Activated CD8-positive, alpha-beta memory T cell treated with anti-CD3 and anti-CD28 coated beads for 36 hours (primary cell): ENCODE measurements at regions not wholly inside any gene's neighbourhood (a gene's known extent, or its start where the extent isn't known, plus 50 kb on each side); places are given as distances from the start of the nearest gene placed in this dataset.
"Not testable (repeated sequence)": the region's sequence is repeated elsewhere in the genome, so short reads cannot be mapped to it uniquely, and the experiment has no call there.

ENCODE experiments used
- CTCF ChIA-PET: fragments of 350-600 bp; sonication (Branson Sonifier 250); formaldehyde crosslinking; loops from one replicate; lab custom pipeline; 2021; ENCODE audit warnings: antibody characterized with exemption; lab: Charles Lee
- POLR2A ChIA-PET: fragments of 350-600 bp; sonication (Branson Sonifier 250); formaldehyde crosslinking; loops from one replicate; lab custom pipeline; 2021; ENCODE audit warnings: antibody characterized with exemption; lab: Charles Lee

GRCh38 chr2:239813261-239814115 is 211.7 kb downstream of the NDUFA10 start:
- ChIA-PET POLR2A (no interaction called here), CTCF (no interaction called here)

DNA sequence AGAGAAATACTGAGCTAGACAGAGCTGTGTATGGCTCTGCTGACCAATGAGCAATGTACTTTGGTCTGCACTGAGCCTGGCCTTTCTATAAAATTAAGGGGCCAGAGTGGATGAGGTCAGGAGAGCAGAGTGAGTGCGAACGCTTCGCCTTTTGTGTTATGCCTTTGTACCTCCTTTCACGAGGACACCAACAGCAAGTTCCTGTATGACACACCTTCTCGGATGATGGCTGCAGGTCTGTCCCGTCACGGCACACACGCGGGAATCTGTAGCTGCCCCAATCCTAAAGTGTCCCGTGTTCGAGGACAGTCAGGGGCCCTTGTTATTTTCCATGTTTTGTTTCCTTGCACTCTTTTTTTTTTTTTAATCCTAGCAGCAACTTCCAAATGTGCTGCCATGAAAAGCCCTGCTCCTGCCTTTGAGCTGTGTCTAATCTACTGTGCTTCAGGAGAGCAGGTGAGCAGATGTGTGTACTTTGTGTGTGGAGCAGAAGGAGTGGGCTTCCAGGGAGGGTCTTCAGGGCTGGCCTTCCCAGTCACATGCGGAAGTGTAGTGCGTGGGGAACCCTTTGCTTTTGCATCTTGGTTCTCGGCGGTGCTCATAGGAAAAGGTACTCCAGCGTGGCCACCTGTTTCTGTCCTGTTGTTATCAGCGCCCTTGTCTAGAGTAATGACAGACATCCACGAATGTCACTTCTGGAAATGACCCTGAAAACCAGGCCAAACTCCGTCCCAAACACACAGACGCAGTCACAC is 213.2 kb downstream of the NDUFA10 start:
- POLR2A ChIA-PET: no interaction called here
- CTCF ChIA-PET: no interaction called here

DNA sequence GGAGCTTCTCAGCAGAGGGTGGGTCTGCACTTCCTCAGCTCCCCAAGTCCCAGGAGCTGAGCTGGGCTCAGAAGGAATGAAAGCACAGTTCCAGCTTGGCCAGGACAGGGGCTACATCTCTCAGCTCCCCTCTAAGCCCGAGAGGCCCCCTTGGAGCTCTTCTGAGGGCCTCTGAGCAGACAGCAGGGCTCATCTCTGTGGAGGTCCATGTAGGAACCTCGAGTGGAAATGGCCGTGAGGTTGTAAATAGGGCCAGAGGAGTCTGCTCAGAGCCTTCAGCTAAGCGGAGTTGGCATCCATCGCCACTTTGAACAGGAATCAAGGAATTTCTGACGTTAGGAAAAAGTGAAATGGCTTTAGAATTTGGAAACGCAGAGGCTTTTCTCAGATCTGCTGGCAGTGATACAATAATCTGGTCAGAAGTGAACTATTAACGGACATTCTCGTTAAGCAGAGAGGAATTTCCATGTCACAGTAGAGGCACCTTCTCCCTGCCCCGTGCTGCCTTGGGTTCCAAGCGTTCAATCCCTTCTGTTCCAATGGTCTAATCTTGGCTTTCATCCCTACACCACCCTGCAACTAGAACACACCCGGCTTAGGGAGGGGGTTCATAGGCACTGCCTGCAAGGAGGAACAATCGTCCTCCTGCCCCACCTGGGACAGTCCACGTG is 213.9 kb downstream of the NDUFA10 start:
- ChIA-PET POLR2A (no interaction called here), CTCF (no interaction called here)

DNA sequence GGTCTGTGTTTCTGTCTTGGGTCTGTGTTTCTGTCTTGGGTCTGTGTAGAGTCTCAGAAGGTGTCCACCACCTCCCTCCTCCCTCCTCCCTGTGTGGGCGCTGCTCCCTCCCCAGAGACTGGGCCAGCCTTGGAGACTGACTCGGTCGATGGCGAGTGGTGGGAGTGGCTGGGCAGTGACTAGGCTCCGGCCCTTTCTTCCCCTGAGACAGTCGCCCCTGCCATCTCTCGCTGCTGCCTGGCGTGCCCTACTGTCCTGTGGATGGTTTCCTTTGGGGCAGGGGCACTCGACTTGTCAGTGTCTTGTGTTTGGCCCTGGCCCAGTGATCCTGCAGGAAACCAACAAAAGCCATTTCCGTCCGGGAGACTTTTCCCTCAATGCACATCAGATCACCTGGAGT is 215.8 kb downstream of the NDUFA10 start:
- CTCF ChIA-PET: no interaction called here

DNA sequence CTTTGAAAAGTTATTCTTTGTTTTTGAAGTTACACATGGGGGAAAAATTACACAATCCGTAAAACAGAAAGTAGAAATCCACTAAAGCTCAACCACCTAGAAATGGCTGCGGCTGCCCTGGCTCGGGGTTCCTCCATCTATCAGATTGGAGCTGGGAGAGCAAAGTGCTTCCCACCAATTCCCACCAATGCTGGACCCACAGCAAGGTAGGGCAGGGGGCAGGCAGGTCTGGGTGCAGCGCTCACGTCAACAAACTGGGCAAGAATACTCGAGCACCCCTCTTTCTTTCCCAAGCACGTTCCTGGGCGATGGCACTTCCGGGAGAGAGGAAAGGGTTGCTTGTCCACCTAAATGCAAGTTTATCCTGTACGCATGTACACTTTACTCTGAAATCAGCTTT is 217.6 kb downstream of the NDUFA10 start:
- POLR2A ChIA-PET: no interaction called here

More for the DNA sequence above, 215.8 kb downstream of the NDUFA10 start:
- POLR2A ChIA-PET: no interaction called here

GRCh38 chr2:239806758-239807434 is 218.2 kb downstream of the NDUFA10 start:
- ChIA-PET CTCF (no interaction called here), POLR2A (no interaction called here)

More for the DNA sequence above, 217.6 kb downstream of the NDUFA10 start:
- CTCF ChIA-PET: no interaction called here

- CTCF ChIA-PET: no interaction called here
- POLR2A ChIA-PET: no interaction called here
Observed at GRCh38 chr2:239806276-239806675, 218.9 kb downstream of the NDUFA10 start.

DNA sequence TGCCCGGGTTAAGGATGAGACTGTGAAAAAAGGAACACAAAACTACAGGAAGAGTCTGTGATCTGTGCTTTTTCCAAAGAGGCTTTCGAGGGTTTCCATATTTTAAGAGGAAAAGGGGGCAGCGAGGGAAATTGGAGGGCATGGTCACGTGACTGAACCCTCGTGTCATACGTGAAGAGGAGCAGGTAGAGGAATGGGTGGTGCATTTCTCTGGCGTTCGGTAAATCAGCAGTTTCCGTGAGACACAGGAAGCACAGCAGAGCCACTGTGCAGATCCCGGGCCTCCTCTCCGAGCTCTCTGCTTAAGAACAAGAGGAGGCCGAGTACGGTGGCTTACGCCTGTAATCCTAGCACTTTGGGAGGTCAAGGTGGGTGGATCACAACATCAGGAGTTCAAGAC is 219.7 kb downstream of the NDUFA10 start:
- CTCF ChIA-PET: no interaction called here
- POLR2A ChIA-PET: no interaction called here

GRCh38 chr2:239805043-239805329 is 220.2 kb downstream of the NDUFA10 start:
- CTCF ChIA-PET: no interaction called here
- POLR2A ChIA-PET: no interaction called here

DNA sequence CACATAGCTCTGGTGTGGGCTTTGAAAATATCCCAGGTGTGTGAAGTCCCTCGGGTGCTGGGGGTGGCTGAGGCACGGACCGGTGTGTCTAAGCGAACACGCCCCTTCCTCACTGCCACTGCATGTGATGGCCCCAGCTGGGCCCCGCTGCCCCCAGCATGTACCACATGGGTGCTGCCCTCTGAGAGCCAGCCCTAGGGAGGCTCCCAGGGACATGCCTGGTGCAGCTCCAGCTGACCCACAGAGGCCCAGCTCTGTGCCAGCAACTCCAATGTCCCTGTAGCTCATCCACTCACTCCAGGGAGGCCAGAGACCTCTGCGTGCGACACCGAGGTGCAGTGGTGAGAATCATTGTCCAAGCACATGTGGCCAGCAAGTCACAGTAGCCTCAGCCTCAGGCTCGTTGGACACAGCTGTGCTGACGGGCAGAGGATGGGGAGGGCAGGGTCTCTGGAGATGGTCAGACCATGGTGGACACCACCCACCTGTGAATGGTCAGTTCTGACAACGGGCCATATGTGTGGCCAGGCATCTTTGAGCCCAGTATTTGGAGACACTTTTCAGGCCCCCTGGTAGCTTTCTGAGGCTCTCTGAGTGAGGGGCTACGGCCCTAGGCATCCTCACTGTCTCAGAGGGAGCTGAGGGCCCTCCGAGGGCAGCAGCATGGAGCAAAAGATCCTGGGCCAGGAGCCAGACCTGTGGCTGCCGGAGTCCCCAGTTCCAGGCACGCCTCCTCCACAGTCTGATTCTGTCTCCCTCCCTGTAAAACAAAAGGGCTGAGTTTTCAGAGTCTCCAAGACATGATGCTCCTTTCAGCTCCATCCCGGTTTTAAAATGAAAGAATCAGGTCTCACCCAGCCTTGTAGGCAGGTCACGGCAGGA is 220.7 kb downstream of the NDUFA10 start:
- ChIA-PET CTCF (no interaction called here), POLR2A (no interaction called here)

DNA sequence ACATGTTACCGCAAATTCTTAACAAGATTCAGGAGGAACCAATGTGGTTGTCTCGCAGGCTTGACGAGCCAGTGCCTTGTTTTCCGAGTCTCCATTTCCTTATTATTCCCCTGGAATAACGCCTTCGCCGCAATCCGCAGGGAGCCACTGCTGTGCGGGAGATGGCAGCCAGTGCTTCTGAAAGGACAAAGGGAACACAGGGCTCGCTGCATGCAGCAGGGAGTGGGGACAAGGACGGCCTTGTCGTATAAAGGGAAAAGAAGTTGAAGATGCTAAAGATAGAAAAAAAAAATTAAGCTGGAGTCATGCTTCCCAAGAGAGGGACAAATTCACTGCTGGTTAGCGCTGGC is 221.4 kb downstream of the NDUFA10 start:
- POLR2A ChIA-PET: no interaction called here
- CTCF ChIA-PET: no interaction called here

DNA sequence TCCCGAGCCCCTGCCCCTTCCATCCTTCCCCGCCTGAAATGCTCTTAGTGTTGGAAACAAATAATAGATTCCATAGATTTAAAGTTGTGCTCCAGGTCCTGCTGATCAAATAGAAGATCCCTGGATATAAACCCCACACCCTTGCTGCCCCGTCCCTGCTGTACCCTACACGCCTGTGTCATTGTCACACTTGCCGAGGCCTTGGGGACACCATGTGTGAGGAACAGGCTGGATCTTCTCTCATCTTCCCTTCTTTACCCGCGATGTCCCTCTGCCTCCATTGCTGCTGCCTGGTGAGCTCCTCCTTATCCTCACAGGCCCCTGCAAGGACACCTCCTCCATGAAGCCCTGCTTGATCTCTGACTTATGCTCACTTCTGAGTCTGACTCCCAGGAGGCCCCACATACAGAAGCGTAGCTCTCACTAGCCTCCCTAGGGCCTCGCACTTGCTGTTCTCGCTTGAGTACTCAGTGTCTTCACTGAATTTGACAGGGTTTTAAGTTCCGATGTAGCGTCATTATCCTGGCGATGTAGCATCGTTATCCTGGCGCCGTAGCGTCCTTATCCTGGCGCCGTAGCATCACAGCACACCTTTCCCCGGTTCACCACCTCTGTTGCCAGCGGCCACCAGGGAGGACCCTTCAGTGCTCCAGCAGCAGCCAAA is 221.9 kb downstream of the NDUFA10 start:
- CTCF ChIA-PET: no interaction called here
- POLR2A ChIA-PET: no interaction called here

- CTCF ChIA-PET: no interaction called here
- POLR2A ChIA-PET: interaction anchor here (0.6 kb wide), 1 partner anchor 206 kb away, joined by 3 read pairs; no protein-coding TSS in a partner anchor
Observed at GRCh38 chr2:239802185-239802649, 222.9 kb downstream of the NDUFA10 start.

GRCh38 chr2:239801404-239802184 is 223.5 kb downstream of the NDUFA10 start:
- ChIA-PET POLR2A (interaction anchor here (0.6 kb wide), 1 partner anchor 206 kb away, joined by 3 read pairs; no protein-coding TSS in a partner anchor), CTCF (no interaction called here)

DNA sequence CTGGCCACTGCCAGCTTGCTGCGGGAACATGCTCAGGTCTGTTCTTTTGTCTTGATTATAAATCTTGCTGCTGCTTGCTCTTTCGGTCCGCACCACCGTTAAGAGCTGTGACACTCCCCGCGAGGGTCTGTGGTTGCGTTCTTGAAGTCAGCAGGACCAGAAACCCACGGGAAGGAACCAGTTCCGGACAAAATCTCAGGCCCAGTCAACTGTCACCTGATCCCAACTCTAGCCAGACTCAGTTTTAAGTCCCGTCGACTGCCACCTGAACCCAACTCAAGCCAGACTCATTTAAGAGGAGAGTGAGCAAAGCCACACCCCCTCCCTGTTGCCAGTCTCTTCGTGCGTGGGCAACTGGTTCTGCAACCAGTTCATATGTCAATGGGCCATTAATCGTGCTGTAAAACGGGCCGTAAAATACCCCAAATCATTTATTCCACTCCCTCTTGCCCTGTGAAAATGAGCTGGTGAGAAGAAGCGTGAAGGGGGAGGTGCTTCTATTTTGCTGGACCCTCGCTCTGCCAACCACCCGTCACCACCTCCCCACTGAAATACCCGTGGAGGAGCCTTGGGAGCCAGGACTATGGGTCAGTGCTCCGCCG is 224.3 kb downstream of the NDUFA10 start:
- ChIA-PET CTCF (no interaction called here), POLR2A (no interaction called here)

GRCh38 chr2:239797316-239797715 is 227.8 kb downstream of the NDUFA10 start:
- POLR2A ChIA-PET: no interaction called here
- CTCF ChIA-PET: no interaction called here

DNA sequence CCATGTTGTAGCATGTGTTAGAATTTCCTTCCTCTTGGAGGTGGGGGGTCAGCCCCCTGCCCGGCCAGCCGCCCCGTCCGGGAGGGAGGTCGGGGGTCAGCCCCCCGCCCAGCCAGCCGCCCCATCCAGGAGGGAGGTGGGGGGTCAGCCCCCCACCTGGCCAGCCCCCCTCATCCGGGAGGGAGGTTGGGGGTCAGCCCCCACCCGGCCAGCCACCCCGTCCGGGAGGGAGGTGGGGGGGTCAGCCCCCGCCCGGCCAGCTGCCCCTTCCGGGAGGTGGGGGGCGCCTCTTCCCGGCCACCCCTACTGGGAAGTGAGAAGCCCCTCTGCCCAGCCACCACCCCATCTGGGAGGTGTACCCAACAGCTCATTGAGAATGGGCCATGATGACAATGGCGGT is 229.4 kb downstream of the NDUFA10 start:
- POLR2A ChIA-PET, CTCF ChIA-PET: not testable (repeated sequence)
